ENCODE measurements at regions not wholly inside any gene's neighbourhood (a gene's known extent, or its start where the extent isn't known, plus 50 kb on each side); places are given as distances from the start of the nearest gene placed in this dataset.
A peak's percentile ranks its signal among the peaks of the same experiment; 100 is the strongest.

DNA sequence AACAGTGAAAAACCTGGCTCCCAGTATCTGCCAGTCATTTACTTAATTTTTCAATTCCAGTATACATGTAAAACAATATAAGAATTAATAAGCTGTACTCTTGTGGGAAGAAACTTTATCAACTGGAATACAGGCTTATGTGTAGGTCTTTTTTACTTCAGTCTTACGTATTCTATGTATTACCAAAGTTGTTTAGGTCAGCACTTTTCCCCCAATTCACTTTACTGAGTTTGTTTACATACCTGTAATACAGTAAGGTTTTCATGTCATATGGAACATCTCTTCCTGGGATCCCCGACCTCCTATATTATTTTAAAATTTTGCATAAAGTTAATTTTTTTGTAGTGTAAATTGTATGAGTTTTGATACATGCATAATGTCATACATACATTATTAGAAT lies 181.8 kb upstream of the OLFM3 start:
- TF ChIP-seq, protein P1, sequence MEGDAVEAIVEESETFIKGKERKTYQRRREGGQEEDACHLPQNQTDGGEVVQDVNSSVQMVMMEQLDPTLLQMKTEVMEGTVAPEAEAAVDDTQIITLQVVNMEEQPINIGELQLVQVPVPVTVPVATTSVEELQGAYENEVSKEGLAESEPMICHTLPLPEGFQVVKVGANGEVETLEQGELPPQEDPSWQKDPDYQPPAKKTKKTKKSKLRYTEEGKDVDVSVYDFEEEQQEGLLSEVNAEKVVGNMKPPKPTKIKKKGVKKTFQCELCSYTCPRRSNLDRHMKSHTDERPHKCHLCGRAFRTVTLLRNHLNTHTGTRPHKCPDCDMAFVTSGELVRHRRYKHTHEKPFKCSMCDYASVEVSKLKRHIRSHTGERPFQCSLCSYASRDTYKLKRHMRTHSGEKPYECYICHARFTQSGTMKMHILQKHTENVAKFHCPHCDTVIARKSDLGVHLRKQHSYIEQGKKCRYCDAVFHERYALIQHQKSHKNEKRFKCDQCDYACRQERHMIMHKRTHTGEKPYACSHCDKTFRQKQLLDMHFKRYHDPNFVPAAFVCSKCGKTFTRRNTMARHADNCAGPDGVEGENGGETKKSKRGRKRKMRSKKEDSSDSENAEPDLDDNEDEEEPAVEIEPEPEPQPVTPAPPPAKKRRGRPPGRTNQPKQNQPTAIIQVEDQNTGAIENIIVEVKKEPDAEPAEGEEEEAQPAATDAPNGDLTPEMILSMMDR (IDR thresholded peaks at IDR 0.05), result no peak
- Mint-ChIP-seq H3K27me3 (ENCODE audit: insufficient read depth) (no peaks in the 10 kb centered on the region), H3K4me3 (no peak overlapping the region), H3K27ac (no peak overlapping the region), H3K9me3 (no peaks in the 10 kb centered on the region), H3K36me3 (ENCODE audit: low read depth) (no peaks in the 10 kb centered on the region), H3K4me1 (ENCODE audit: low read depth) (no peaks in the 10 kb centered on the region)
- no peak for DNase-seq

DNA sequence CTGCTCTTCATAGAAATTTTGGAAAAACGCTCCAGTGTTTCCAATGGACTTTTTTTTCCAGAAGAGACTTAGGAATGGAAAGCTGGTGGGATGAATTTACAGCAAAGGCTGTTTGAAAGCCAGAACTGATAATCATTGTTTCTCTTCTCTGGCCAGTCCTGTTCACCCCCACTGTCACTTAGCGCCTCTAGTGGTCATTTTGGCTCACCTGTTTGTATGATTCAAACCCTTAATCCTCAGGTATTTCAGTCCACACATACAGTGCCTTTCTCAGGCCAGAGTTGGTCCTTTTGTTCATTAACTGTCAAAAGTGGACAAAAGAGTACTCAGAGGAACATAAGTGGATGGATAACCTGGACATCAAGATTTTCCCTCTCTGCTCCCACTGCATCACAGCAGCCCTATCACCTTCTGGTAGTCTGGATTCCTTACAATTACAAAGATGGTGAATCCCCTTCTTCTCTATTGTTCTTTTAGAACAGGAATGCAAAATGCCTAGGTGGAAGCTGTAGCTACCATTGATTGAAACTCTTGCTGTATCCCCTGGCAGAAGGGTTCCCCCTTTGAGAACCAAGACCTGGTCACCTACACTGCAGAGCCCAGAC lies 177.6 kb upstream of the OLFM3 start:
- no peak for DNase-seq
- Mint-ChIP-seq H3K27ac (no peak overlapping the region), H3K4me1 (ENCODE audit: low read depth) (no peaks in the 10 kb centered on the region), H3K4me3 (no peak overlapping the region), H3K27me3 (ENCODE audit: insufficient read depth) (no peaks in the 10 kb centered on the region), H3K36me3 (ENCODE audit: low read depth) (no peaks in the 10 kb centered on the region), H3K9me3 (no peaks in the 10 kb centered on the region)
- TF ChIP-seq, protein P1 (IDR thresholded peaks at IDR 0.05), result peak; percentile 39; the same call in 1 of the 2 replicates

DNA sequence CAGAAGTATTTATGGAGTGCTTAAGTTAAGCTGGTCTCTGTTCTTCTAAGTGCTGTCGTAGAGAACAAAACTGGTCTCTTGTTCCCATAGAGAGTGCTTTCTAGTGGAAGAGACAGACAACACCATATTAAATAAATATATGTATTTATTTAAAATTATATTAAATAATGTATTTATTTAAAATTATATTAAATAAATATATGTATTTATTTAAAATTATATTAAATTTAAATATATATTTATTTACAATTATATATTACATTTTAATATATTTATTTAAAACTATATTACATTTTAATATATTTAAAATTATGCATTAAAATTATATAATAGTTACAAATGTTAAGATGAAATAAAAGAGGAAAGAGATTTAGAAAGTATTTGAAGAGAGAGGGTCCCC lies 175.5 kb upstream of the OLFM3 start:
- no peak overlapping the region for H3K27ac Mint-ChIP-seq
- H3K4me3 Mint-ChIP-seq, result no peak overlapping the region
- H3K27me3 Mint-ChIP-seq (ENCODE audit: insufficient read depth), result no peaks in the 10 kb centered on the region
- no peaks in the 10 kb centered on the region for H3K4me1 Mint-ChIP-seq (ENCODE audit: low read depth)
- H3K9me3 Mint-ChIP-seq, result peaks cover 3% of the 10 kb centered on the region; the same call in 1 of the 2 replicates
- H3K36me3 Mint-ChIP-seq (ENCODE audit: low read depth), result no peaks in the 10 kb centered on the region
- TF ChIP-seq, protein P1 (IDR thresholded peaks at IDR 0.05), result no peak
- no peak for DNase-seq

DNA sequence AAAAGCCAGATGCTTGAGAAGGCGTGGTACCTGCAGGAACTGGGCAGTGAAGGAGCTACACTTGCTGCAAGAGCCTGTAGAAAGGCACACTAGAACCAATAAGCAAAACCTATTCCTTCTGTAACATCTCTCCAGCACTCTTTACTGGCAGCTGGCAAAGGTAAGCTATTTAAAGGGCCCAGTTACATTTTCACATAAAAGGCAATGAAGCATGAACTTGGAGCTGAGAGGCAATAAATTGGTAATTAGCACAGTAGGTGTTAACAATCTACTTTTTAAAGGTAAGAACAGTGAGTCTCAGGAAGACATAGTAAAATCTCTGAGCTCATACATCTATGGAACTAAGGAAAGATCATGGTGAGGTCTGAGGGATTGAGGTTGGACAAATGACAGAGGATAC lies 167.1 kb upstream of the OLFM3 start:
- Mint-ChIP-seq H3K4me3 (no peak overlapping the region), H3K4me1 (ENCODE audit: low read depth) (no peaks in the 10 kb centered on the region), H3K9me3 (peaks cover under 1% of the 10 kb centered on the region; the same call in 1 of the 2 replicates), H3K27ac (no peak overlapping the region), H3K27me3 (ENCODE audit: insufficient read depth) (no peaks in the 10 kb centered on the region), H3K36me3 (ENCODE audit: low read depth) (no peaks in the 10 kb centered on the region)
- TF ChIP-seq, protein P1 (IDR thresholded peaks at IDR 0.05), result no peak
- no peak for DNase-seq

DNA sequence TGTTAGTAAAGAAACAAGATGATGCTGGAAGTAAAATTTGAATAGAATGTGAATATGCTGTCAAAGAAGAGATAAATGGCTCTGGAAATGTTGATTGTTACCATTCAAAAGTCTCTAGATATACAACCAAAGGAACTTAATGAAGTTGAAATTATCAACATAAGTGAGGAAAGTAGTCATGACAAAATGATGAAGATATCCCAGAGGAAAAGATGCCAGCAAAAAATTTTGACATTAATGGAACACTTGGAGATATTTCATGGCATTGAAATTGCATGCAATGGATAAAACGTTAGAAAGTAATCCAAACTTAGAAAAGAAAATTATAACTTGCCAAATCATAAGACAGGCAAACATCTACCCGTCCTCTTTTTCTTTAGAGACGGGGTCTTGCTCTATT lies 154.5 kb upstream of the OLFM3 start:
- no peak overlapping the region for H3K4me3 Mint-ChIP-seq
- no peak overlapping the region for H3K27ac Mint-ChIP-seq
- peaks cover 16% of the 10 kb centered on the region for H3K9me3 Mint-ChIP-seq

More for the DNA sequence above, 154.5 kb upstream of the OLFM3 start:
- Mint-ChIP-seq H3K36me3 (ENCODE audit: low read depth) (no peaks in the 10 kb centered on the region), H3K27me3 (ENCODE audit: insufficient read depth) (no peaks in the 10 kb centered on the region), H3K4me1 (ENCODE audit: low read depth) (no peaks in the 10 kb centered on the region)
- no peak for DNase-seq
- TF ChIP-seq, protein P1 (IDR thresholded peaks at IDR 0.05), result no peak
